ENCODE measurements at regions not wholly inside any gene's neighbourhood (a gene's known extent, or its start where the extent isn't known, plus 50 kb on each side); places are given as distances from the start of the nearest gene placed in this dataset.

GRCh38 chr16:74183601-74184360 lies 112.8 kb upstream of the PSMD7 start:
- DNase-seq (ENCODE audit: insufficient read length, low spot score) (no peak), FAIRE-seq (no peak)

GRCh38 chr16:74169687-74170376 lies 126.8 kb upstream of the PSMD7 start:
- FAIRE-seq (no peak), DNase-seq (ENCODE audit: insufficient read length, low spot score) (no peak)

- no peak for DNase-seq (ENCODE audit: insufficient read length, low spot score)
- FAIRE-seq, result no peak
These were observed 127.5 kb upstream of the PSMD7 start for GRCh38 chr16:74169066-74169465.

- DNase-seq (ENCODE audit: insufficient read length, low spot score) (no peak), FAIRE-seq (no peak)
These were observed 128.2 kb upstream of the PSMD7 start for GRCh38 chr16:74168445-74168844.

GRCh38 chr16:74166456-74166855 lies 130.2 kb upstream of the PSMD7 start:
- FAIRE-seq (no peak), DNase-seq (ENCODE audit: insufficient read length, low spot score) (no peak)

GRCh38 chr16:74165566-74166080 lies 131.0 kb upstream of the PSMD7 start:
- DNase-seq (ENCODE audit: insufficient read length, low spot score), result no peak
- FAIRE-seq, result no peak

GRCh38 chr16:74160759-74161158 lies 135.9 kb upstream of the PSMD7 start:
- DNase-seq (ENCODE audit: insufficient read length, low spot score), result no peak
- FAIRE-seq, result no peak

GRCh38 chr16:74153773-74154172 lies 142.8 kb upstream of the PSMD7 start:
- FAIRE-seq (no peak), DNase-seq (ENCODE audit: insufficient read length, low spot score) (no peak)

- FAIRE-seq (no peak), DNase-seq (ENCODE audit: insufficient read length, low spot score) (no peak)
These were observed 150.0 kb upstream of the PSMD7 start for GRCh38 chr16:74146643-74147042.

GRCh38 chr16:74143171-74143570 lies 153.4 kb upstream of the PSMD7 start:
- DNase-seq (ENCODE audit: insufficient read length, low spot score) (no peak), FAIRE-seq (no peak)

- no peak for FAIRE-seq
- DNase-seq (ENCODE audit: insufficient read length, low spot score), result no peak
These were observed 155.6 kb upstream of the PSMD7 start for GRCh38 chr16:74141015-74141414.

- FAIRE-seq (no peak), DNase-seq (ENCODE audit: insufficient read length, low spot score) (no peak)
These were observed 156.1 kb upstream of the PSMD7 start for GRCh38 chr16:74140557-74140956.

- no peak for FAIRE-seq
- no peak for DNase-seq (ENCODE audit: insufficient read length, low spot score)
These were observed 172.8 kb upstream of the PSMD7 start for GRCh38 chr16:74123826-74124225.

GRCh38 chr16:74123195-74123594 lies 173.4 kb upstream of the PSMD7 start:
- DNase-seq (ENCODE audit: insufficient read length, low spot score), result no peak
- no peak for FAIRE-seq

- DNase-seq (ENCODE audit: insufficient read length, low spot score) (no peak), FAIRE-seq (no peak)
These were observed 178.8 kb upstream of the PSMD7 start for GRCh38 chr16:74117798-74118197.

GRCh38 chr16:74113545-74113944 lies 183.1 kb upstream of the PSMD7 start:
- no peak for DNase-seq (ENCODE audit: insufficient read length, low spot score)
- FAIRE-seq, result no peak

GRCh38 chr16:74111456-74111982 lies 185.1 kb upstream of the PSMD7 start:
- DNase-seq (ENCODE audit: insufficient read length, low spot score), result no peak
- no peak for FAIRE-seq

- peak; percentile 29 for DNase-seq (ENCODE audit: insufficient read length, low spot score)
- peak; percentile 86 for FAIRE-seq
These were observed 188.6 kb upstream of the PSMD7 start for GRCh38 chr16:74107795-74108610.

GRCh38 chr16:74104022-74104421 lies 192.6 kb upstream of the PSMD7 start:
- FAIRE-seq, result no peak

GRCh38 chr16:74101379-74102137 lies 195.1 kb upstream of the PSMD7 start:
- no peak for DNase-seq (ENCODE audit: insufficient read length, low spot score)
- FAIRE-seq, result no peak

More at GRCh38 chr16:74104022-74104421, 192.6 kb upstream of the PSMD7 start:
- DNase-seq (ENCODE audit: insufficient read length, low spot score), result no peak
